H54 (cell line): ENCODE measurements at regions not wholly inside any gene's neighbourhood (a gene's known extent, or its start where the extent isn't known, plus 50 kb on each side); places are given as distances from the start of the nearest gene placed in this dataset.
A peak's percentile ranks its signal among the peaks of the same experiment; 100 is the strongest.

ENCODE experiments used
- DNase-seq: peaks from one replicate; pipeline ENCODE4 v3.0.0; 2011; ENCODE audit warnings: low spot score, mixed read lengths; ENCODE audit not compliant: insufficient read length
- FAIRE-seq: peaks from 3 replicates; lab custom pipeline; 2011; peaks lifted over from hg19 to GRCh38; lab: Jason Lieb, UNC
- POLR2A ChIP-seq: IDR thresholded peaks from 2 replicates; pipeline ENCODE4 v1.6.1; 2011; ENCODE audit warnings: low read depth, mild to moderate bottlenecking, low read length

- DNase-seq (no peak), FAIRE-seq (no peak)
- TF ChIP-seq POLR2A = no peak
Measured at GRCh38 chr2:45241061-45241561, 231.9 kb upstream of the SIX2 start.

GRCh38 chr2:45237850-45238542 is 228.7 kb upstream of the SIX2 start:
- TF ChIP-seq POLR2A = no peak
- DNase-seq (peak; percentile 84), FAIRE-seq (peak; percentile 98)

GRCh38 chr2:45237128-45237527 is 227.9 kb upstream of the SIX2 start:
- DNase-seq (no peak), FAIRE-seq (no peak)
- TF ChIP-seq POLR2A = no peak

DNA sequence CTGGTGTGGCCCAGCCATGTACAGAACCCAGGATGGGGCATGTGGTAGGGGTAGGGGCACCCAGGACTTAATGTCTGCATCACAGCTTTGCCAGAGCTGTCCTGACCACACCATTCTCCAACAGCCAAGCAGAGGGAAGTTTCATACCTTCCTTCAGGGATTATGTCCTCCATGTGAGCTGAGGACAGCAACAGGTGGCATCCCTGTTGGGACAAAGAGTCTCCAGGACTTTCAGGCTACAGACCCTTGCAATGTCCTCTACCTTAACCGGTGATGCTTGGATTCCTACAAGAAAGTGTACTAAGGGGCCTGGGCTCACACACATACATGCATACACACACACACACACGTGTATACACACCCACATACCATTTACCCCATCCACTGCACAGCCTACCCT is 227.0 kb upstream of the SIX2 start:
- DNase-seq (no peak), FAIRE-seq (no peak)
- TF ChIP-seq POLR2A = no peak

GRCh38 chr2:45233301-45233700 is 224.0 kb upstream of the SIX2 start:
- TF ChIP-seq POLR2A = no peak
- no peak for DNase-seq
- FAIRE-seq = no peak

DNA sequence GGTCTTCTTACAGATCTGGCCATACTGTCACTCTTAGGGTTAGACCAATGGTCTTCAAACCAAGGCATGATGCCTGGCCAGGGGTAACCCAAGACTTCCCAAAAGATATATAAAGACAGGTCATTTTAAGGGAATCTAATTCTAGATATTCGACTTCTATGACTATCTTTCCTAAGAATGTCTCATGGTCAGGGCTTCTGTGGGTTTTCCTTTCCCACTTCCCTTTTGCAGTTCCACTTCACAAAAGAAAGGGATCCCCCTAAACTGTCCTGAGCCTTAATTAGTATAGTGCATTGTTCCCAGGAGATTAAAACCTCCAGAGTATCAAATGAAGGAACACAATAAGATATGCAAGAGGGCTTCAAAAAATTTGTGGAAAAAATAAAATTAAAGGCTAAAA is 223.6 kb upstream of the SIX2 start:
- TF ChIP-seq POLR2A = no peak
- DNase-seq (no peak), FAIRE-seq (no peak)

GRCh38 chr2:45229411-45229810 is 220.2 kb upstream of the SIX2 start:
- TF ChIP-seq POLR2A = no peak
- no peak for DNase-seq
- no peak for FAIRE-seq

- no peak for TF ChIP-seq POLR2A
- DNase-seq (no peak), FAIRE-seq (no peak)
Measured at GRCh38 chr2:45227347-45227746, 218.1 kb upstream of the SIX2 start.

DNA sequence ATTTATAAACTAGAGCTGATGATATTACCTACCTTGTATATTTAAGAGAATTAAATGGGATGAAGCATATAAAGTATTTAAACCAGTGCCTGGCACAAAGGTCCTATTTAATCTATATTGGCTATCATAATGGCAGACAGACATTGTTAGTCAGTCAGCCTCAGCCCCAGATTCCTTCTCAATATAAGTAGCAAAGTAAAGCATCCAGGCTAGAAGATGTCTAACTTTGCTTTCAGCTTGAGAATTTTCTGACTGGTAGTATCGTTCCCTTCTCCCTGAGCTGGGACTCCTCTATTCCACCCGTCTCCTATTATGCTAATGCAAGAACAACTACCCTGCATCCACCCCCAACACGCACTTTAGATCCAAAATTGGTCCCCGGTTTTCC is 215.7 kb upstream of the SIX2 start:
- TF ChIP-seq POLR2A = no peak
- DNase-seq = no peak
- FAIRE-seq = no peak

DNA sequence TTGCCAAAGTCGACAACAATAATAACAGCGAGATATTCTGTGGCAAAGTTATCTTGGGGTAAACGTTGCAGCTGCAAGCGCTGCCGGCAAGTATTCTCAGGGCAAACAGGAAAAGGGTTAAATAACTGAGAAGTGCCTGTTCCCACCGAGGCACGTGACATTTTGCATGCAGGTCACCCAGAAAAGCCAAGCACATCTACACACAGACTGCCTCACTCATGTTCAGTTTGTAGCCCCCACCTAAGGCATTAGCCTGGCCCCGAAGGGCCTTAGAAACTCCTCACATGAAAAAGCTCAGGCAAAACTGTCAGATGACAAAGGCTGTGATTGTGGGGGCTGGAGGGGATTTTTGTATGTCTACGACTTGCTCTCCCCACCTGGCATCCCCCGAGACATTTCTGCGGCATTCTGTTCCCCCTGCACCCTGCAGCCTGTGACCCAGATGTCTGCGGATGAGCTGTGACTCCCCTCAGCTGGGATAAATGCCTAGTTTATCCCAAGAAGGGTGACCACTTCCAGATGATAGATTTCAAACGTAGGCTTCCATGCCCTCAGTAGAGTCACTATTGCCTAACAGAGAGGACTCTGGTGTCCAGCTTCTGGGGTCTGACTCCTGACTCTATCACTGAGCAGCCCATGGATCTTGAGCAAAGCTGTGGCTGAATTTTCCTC is 215.2 kb upstream of the SIX2 start:
- no peak for DNase-seq
- TF ChIP-seq POLR2A = no peak
- no peak for FAIRE-seq

GRCh38 chr2:45223531-45223930 is 214.3 kb upstream of the SIX2 start:
- DNase-seq (no peak), FAIRE-seq (no peak)
- TF ChIP-seq POLR2A = no peak

DNA sequence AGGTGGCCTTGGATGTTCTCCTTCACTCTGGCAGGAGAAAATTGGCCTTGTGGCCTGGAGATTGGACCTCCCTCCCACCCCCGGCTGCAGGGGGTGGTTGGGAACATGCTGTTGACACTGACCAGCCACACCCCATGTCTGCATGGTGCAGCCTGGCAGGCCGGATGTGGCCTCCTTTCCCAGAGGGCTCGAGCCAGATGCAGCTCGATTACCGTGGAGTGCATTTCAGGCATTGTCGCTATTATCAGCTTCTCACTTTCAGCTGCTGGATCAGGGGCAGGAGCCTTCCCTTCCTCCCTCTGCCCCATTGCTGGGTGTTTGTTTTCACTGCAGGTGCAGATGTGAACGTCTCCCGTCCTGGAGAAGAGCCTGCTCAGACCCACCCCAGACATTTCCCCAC is 211.0 kb upstream of the SIX2 start:
- DNase-seq (no peak), FAIRE-seq (no peak)
- no peak for TF ChIP-seq POLR2A

DNA sequence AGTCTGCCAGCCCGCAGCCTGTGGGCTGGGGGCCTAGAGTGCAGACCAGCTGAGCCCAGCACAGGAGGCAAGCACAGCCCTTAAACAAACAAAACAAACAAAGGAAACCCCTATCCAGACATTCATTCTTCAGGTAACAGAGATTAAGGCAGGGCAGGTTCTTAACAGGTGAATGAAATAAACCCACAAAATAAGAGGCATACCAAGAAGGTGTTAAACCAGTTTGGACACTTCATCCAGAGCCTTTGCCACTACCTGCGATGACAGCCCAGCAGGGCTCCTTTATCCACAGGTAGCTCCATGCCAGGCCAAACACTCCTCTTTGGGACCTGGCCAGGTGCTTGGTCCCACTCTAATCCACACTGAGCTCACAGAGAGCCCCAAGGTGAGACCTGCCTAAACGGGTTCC is 209.7 kb upstream of the SIX2 start:
- DNase-seq (no peak), FAIRE-seq (no peak)
- TF ChIP-seq POLR2A = no peak

- TF ChIP-seq POLR2A = no peak
- DNase-seq = no peak
- FAIRE-seq = no peak
Measured at GRCh38 chr2:45218297-45218696, 209.0 kb upstream of the SIX2 start.

- no peak for FAIRE-seq
- TF ChIP-seq POLR2A = no peak
- DNase-seq = no peak
Measured at GRCh38 chr2:45216118-45216517, 206.9 kb upstream of the SIX2 start.
